MM.1S (cell line): ENCODE measurements at regions not wholly inside any gene's neighbourhood (a gene's known extent, or its start where the extent isn't known, plus 50 kb on each side); places are given as distances from the start of the nearest gene placed in this dataset.

Experiments
- CTCF ChIP-seq: fragments of 300-600 bp; sonication (generic); IDR thresholded peaks from 2 replicates; pipeline ENCODE4 v1.5.1; 2016; ENCODE audit warnings: antibody characterized with exemption, low read length, mixed read lengths
- EZH2 ChIP-seq: fragments of 300-600 bp; sonication (generic); optimal IDR thresholded peaks from 2 replicates; pipeline ENCODE3; 2017; ENCODE audit warnings: low read depth, mild to moderate bottlenecking, antibody characterized with exemption, low read length, mixed read lengths

GRCh38 chr4:96102541-96103026, 262.7 kb downstream of the PDHA2 start:
- TF ChIP-seq CTCF (no peak), EZH2 (no peak)
